ENCODE measurements at regions not wholly inside any gene's neighbourhood (a gene's known extent, or its start where the extent isn't known, plus 50 kb on each side); places are given as distances from the start of the nearest gene placed in this dataset.

DNA sequence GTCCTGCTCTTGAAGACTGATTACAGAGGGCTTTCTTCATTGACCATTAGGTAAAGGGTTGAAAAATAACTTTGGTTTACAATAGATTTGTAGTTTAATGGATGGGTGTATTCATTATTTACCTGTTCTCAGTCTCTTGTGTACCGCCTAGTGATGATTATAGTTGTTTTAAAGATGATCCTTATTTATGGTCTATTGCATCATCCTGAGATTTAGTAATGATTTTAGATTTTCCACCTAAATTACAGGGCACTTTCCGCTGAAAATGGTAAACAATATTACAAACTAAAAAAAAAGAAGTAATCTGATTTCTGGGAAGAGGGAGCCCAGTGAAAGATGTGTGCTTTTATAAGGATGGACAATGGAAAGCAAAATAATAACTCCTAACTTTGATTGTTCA is 78.4 kb upstream of the TMEM33 start:
- H3K27me3 ChIP-seq, result peaks cover 0 to 85% (median 34%) of the 10 kb centered on the region in 9 donors
- WGBS, 4 donors, result 90 to 97% (median 94%) methylated on average over 2 of the region's 2 CpGs

DNA sequence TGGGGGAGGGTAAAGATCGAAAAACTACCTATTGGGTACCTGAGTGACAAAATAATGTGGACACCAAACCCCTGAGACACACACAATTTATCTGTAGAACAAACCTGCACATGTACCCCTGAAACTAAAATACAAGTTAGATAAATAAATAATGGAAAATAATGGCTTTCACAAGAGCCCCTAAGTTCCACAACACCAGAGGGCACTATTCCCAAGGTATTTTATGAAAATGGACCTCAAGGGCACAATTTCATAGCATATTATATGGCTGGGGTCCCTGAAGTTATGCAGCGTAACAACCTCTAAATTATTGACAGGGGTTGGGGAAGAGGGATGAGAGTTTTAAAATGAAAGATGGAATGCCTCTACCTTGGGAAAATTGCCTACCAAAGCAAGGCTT is 81.3 kb upstream of the TMEM33 start:
- no peak for ATAC-seq
- WGBS, 4 donors, result 83 to 91% (median 86%) methylated on average over 2 of the region's 2 CpGs
- H3K9me3 ChIP-seq, result no peaks in the 10 kb centered on the region
- no peak for DNase-seq
- peaks cover 0 to 84% (median 24%) of the 10 kb centered on the region in 9 donors for H3K27me3 ChIP-seq
- no peak overlapping the region for H3K4me3 ChIP-seq
- no peaks in the 10 kb centered on the region for H3K4me1 ChIP-seq
- intact Hi-C loops (cut with DNase I), result no loop called here
- no peak overlapping the region for H3K27ac ChIP-seq
- TF ChIP-seq, protein P1, sequence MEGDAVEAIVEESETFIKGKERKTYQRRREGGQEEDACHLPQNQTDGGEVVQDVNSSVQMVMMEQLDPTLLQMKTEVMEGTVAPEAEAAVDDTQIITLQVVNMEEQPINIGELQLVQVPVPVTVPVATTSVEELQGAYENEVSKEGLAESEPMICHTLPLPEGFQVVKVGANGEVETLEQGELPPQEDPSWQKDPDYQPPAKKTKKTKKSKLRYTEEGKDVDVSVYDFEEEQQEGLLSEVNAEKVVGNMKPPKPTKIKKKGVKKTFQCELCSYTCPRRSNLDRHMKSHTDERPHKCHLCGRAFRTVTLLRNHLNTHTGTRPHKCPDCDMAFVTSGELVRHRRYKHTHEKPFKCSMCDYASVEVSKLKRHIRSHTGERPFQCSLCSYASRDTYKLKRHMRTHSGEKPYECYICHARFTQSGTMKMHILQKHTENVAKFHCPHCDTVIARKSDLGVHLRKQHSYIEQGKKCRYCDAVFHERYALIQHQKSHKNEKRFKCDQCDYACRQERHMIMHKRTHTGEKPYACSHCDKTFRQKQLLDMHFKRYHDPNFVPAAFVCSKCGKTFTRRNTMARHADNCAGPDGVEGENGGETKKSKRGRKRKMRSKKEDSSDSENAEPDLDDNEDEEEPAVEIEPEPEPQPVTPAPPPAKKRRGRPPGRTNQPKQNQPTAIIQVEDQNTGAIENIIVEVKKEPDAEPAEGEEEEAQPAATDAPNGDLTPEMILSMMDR (IDR thresholded peaks at IDR 0.05), result no peak
- TF ChIP-seq POLR2A (IDR thresholded peaks at IDR 0.05), result no peak
- H3K36me3 ChIP-seq, result no peaks in the 10 kb centered on the region

More for the DNA sequence above, 78.4 kb upstream of the TMEM33 start:
- no peaks in the 10 kb centered on the region for H3K36me3 ChIP-seq
- intact Hi-C loops (cut with DNase I), result no loop called here
- no peak for TF ChIP-seq POLR2A (IDR thresholded peaks at IDR 0.05)
- TF ChIP-seq, protein P1 (IDR thresholded peaks at IDR 0.05), result no peak
- H3K9me3 ChIP-seq, result no peaks in the 10 kb centered on the region
- no peak for ATAC-seq
- H3K27ac ChIP-seq, result no peak overlapping the region
- no peak for DNase-seq
- H3K4me3 ChIP-seq, result no peak overlapping the region
- H3K4me1 ChIP-seq, result no peaks in the 10 kb centered on the region

DNA sequence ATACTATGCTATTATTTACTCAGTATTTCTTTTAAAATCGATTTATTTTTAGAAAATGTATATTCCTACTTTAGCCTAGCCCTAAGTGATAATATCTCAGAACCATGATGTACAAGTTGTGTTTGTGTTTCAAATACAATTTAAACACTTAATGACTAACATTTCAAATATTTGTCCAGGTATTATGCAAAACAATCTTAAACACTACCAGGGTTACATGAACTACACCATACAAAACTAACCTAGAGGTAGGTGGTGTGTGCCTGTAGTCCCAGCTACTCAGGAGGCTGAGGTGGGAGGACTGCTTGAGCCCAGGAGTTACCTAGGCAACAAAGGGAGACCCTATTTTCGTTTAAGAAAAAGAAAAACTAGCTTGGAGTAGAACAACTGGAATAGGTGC is 83.0 kb upstream of the TMEM33 start:
- no peak for TF ChIP-seq POLR2A (IDR thresholded peaks at IDR 0.05)
- TF ChIP-seq, protein P1 (IDR thresholded peaks at IDR 0.05), result no peak
- Histone ChIP-seq H3K27ac (no peak overlapping the region), H3K27me3 (peaks cover 0 to 87% (median 11%) of the 10 kb centered on the region in 9 donors), H3K9me3 (no peaks in the 10 kb centered on the region), H3K4me1 (no peaks in the 10 kb centered on the region), H3K4me3 (no peak overlapping the region), H3K36me3 (no peaks in the 10 kb centered on the region)
- WGBS, 4 donors, result 53 to 59% (median 56%) methylated on average over 2 of the region's 2 CpGs
- intact Hi-C loops (cut with DNase I), result no loop called here
- DNase-seq (no peak), ATAC-seq (no peak)

DNA sequence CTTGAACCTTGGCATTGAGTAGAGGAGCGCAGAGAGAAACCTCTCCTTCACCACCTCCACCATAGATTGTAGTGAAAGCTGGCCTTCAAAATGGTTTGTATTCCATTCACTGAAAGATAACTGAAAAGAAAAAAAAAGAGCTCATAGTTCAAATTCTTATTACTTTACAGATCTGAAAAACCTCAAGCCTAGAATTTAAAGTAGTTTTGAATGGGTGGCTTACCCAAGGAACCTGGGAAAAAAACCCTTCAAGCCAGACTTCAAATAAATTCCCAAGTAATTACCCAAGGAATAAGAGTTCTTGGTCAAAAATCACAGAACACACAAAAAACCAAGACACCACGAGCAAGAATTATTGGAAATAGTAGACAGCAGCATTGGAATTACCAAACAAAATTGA is 83.6 kb upstream of the TMEM33 start:
- DNase-seq (no peak), ATAC-seq (no peak)
- H3K4me3 ChIP-seq, result no peak overlapping the region
- TF ChIP-seq, protein P1 (IDR thresholded peaks at IDR 0.05), result no peak
- no peak for TF ChIP-seq POLR2A (IDR thresholded peaks at IDR 0.05)
- H3K9me3 ChIP-seq, result no peaks in the 10 kb centered on the region
- no peaks in the 10 kb centered on the region for H3K4me1 ChIP-seq
- no peaks in the 10 kb centered on the region for H3K36me3 ChIP-seq
- intact Hi-C loops (cut with DNase I), result no loop called here
- WGBS, 4 donors, result 73 to 81% (median 80%) methylated on average over 2 of the region's 2 CpGs
- H3K27ac ChIP-seq, result no peak overlapping the region
- H3K27me3 ChIP-seq, result peaks cover 0 to 84% (median 11%) of the 10 kb centered on the region in 9 donors
